AG09319 (cell line): ENCODE measurements at regions not wholly inside any gene's neighbourhood (a gene's known extent, or its start where the extent isn't known, plus 50 kb on each side); places are given as distances from the start of the nearest gene placed in this dataset.

ENCODE experiments used
- DNase-seq: peaks from one replicate; pipeline ENCODE4 v3.0.0-alpha.2; 2010; ENCODE audit warnings: low read depth; ENCODE audit errors: extremely low read depth
- TF ChIP-seq, protein P1 (sequence below): IDR thresholded peaks from 2 replicates; pipeline ENCODE4 v1.5.1; 2011; ENCODE audit warnings: low read depth, mild to moderate bottlenecking, inconsistent platforms, low read length, moderate library complexity

GRCh38 chr13:34044660-34045080 lies 226.7 kb downstream of the RFC3 start:
- TF ChIP-seq, protein P1, sequence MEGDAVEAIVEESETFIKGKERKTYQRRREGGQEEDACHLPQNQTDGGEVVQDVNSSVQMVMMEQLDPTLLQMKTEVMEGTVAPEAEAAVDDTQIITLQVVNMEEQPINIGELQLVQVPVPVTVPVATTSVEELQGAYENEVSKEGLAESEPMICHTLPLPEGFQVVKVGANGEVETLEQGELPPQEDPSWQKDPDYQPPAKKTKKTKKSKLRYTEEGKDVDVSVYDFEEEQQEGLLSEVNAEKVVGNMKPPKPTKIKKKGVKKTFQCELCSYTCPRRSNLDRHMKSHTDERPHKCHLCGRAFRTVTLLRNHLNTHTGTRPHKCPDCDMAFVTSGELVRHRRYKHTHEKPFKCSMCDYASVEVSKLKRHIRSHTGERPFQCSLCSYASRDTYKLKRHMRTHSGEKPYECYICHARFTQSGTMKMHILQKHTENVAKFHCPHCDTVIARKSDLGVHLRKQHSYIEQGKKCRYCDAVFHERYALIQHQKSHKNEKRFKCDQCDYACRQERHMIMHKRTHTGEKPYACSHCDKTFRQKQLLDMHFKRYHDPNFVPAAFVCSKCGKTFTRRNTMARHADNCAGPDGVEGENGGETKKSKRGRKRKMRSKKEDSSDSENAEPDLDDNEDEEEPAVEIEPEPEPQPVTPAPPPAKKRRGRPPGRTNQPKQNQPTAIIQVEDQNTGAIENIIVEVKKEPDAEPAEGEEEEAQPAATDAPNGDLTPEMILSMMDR = no peak

DNA sequence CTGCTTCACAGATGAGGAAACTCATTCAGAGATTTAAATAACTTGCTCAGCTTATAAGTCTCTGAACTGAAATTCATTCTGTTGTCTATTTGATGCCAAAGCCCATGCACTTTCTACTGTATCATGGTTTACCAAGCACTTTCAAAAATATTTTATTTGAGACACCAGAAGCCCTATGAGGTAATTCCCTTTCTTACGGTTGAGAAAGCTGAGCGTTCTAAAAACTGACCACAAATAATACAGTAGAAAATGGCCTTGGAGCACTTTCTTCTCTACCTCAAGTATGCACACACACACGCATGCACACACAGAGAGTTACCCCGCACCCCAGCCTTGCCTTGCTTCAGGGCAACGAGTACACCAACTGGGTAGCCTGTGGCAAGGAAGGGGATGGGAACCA lies 228.5 kb downstream of the RFC3 start:
- no peak for DNase-seq
- TF ChIP-seq, protein P1 = no peak

More at GRCh38 chr13:34044660-34045080, 226.7 kb downstream of the RFC3 start:
- peak; percentile 35 for DNase-seq

DNA sequence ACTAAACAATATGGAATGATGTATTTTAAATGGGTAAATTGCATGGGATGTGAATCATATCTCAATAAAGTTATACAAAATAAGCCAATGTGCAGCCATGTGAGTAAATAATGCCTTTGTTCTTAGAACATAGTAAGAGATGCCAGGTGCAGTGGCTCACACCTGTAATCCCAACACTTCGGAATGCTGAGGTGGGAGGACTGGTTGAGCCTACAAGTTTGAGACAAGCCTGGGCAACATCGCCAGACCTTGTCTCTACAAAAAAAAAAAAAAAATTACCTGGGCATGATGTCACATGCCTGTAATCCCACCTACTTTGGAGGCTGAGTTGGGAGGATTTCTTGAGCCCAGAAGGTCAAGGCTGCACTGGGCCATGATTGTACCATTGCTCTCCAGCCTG lies 230.7 kb downstream of the RFC3 start:
- TF ChIP-seq, protein P1 = no peak
- no peak for DNase-seq

- TF ChIP-seq, protein P1 = no peak
- DNase-seq = no peak
These were observed 238.8 kb downstream of the RFC3 start for GRCh38 chr13:34056733-34057258.

- DNase-seq = no peak
- TF ChIP-seq, protein P1 = no peak
These were observed 246.7 kb downstream of the RFC3 start for GRCh38 chr13:34064456-34065205.

DNA sequence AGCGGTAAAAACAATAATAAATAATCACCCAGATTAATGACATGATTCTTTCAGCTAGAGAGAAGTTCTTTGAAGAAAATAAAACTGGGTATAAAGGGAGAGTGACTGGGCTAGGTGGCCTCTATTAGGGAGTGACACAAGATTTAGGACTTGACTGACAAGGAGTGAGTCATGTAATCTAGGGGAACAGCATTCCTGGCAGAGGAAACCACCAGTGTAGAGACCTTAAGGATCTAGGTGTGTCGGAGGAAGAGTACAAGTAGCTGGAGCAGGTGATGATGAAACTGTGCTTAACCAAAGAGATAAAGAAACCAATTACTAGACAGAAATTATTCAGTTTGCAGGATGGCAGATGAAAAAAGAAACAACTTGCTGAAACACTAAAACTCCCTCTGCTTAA lies 248.0 kb downstream of the RFC3 start:
- no peak for DNase-seq
- TF ChIP-seq, protein P1 = no peak

- no peak for DNase-seq
- TF ChIP-seq, protein P1 = no peak
These were observed 248.4 kb downstream of the RFC3 start for GRCh38 chr13:34066344-34066743.
